GM04503 (cell line): ENCODE measurements at regions not wholly inside any gene's neighbourhood (a gene's known extent, or its start where the extent isn't known, plus 50 kb on each side); places are given as distances from the start of the nearest gene placed in this dataset.
"Not testable (repeated sequence)": the region's sequence is repeated elsewhere in the genome, so short reads cannot be mapped to it uniquely, and the experiment has no call there.

Experiments used
- DNase-seq: peaks from one replicate; pipeline ENCODE4 v3.0.0-alpha.2; 2012; ENCODE audit warnings: low read depth

- no peak for DNase-seq
These were observed 165.7 kb upstream of the TSC22D2 start for GRCh38 chr3:150242220-150242936.

- no peak for DNase-seq
These were observed 167.2 kb upstream of the TSC22D2 start for GRCh38 chr3:150240891-150241290.

DNA sequence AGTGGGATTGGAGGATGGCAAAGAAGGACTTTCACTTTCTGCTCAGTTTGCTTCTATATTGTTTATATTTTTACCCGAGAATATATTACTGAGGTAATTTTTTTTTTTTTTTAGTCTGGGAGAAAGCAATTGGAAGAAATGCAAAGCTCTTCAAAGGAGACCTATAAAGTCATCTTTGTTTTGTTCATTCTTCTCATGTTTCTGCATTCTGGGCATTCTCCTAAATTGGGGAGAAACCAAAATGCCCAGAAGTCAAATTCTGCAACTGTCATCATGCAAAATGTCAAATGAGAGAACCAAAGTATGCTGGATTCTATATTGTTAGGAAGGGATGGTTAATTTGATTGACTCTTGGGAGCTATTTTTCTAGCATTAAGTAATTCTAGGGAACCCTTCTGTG lies 168.3 kb upstream of the TSC22D2 start:
- no peak for DNase-seq

DNA sequence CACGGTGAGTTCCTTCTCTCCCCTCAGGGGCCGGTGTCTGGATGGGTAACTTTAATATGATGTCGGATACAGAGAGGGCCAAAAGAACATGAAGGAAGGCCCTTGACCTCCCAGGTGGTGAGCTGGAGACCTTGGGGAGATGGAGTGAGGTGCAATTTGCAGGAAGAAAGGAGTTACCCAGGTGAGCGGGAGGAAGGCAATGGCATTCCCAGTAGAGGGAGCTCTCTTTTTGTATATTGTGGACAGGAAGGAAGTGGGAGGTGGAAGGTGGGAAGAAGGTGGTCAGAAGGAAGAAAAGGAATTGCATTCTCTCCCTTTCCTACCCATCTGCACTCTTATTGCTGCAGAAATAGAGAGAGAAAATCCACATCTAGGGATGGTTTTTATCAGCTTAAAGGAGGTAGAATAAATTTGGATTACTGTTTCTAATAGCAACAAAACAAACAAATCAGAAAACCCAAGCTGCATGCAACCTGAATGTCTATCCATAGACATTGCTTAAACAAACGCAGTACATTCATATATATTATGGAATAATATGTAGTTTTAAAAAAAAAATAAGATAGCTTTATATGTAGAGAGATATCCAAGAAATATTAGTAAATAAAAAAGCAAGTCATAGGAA lies 169.0 kb upstream of the TSC22D2 start:
- no peak for DNase-seq

DNA sequence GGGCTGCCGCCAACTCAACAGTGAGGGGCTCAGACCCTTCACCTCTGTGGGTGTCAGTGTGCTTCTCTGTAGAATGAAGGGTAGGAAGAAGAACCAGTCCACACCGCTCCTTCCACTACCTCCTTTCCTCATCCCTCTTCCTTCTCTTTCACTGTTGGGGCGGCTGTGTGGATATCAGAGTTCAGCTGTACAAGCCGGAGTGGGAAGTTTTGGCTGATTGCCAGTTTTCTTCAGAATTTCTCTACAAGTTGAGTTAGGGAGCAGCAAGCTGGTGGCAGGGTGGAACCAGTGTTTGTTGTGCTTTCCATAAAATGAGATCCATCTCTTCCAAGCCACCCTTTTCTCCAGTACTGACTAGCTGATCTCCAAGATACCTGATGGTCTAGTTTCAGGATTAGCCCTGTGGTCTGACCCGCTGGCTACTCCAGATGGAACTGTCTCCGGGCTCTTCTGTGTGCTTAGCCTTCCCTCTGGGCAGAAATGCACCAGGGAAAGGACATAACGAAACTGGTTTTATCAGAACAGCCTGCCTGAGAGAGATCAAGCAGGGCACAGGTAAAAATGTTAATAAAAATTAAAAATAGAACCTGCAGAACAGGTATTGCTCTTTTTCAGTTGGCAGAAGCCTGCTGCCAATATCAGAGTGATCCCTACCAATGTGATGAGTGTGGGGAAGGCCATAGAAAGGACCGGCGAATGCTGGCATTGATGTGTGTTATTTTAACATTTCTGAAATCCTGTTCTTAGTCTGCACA lies 169.9 kb upstream of the TSC22D2 start:
- no peak for DNase-seq

DNA sequence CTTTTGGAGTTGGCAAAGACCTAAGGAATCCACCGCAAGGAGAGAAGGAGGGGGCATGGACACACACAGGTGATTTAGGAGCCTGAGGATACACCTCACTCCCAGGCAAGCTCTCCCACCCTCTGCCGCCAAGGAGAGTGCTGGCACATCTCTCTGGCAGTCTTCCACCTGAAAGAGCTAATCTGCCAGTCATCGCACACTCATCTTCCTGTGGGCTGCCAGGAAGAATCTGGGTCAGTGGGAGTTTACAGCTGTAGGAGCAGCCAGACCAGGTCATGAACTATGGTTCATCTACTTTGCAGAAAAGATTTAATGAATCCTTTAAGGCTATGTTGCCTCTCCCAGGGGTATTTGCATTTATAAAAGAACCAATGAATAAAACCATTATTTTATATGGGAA lies 170.6 kb upstream of the TSC22D2 start:
- no peak for DNase-seq

GRCh38 chr3:150236316-150237082 lies 171.6 kb upstream of the TSC22D2 start:
- no peak for DNase-seq

GRCh38 chr3:150235799-150236198 lies 172.3 kb upstream of the TSC22D2 start:
- peak; percentile 91 for DNase-seq

- peak; percentile 39 for DNase-seq
These were observed 175.1 kb upstream of the TSC22D2 start for GRCh38 chr3:150232992-150233451.

DNA sequence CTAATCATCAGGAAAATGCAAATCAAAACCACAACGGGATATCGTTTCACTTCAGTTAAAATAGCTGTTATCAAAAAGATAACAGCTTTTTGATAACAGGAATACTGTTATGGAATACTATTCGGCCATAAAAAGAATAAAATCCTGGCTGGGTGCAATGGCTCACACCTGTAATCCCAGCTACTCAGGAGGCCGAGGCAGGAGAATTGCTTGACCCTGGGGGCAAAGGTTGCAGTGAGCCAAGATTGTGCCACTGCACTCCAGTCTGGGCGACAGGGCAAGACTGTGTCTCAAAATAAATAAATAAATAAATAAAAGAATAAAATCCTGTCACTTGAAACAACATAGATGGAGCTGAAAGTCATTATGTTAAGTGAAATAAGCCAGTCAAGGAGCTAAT lies 178.1 kb upstream of the TSC22D2 start:
- DNase-seq = no peak

GRCh38 chr3:150228626-150229025 lies 179.5 kb upstream of the TSC22D2 start:
- DNase-seq = not testable (repeated sequence)

- no peak for DNase-seq
These were observed 180.3 kb upstream of the TSC22D2 start for GRCh38 chr3:150227839-150228238.

- no peak for DNase-seq
These were observed 182.1 kb upstream of the TSC22D2 start for GRCh38 chr3:150225986-150226385.

DNA sequence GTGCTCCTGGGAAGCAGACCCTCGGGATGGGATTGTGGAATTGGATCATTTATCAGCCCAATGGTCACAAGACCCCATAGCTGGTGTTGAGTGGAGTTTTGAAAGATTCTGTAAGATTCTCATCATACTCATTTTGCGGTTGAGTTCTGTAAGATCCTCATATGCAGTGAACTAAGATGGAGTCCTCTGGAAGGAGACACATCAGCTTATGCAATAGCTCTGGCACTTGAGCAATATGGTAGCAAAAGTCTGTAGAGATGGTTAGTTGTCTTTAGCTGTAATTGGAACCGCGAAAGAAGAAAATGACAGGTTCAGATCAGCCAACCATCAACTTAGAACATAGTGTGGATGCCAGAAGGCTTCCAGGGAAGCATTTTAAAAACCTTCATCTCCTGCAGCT lies 184.5 kb upstream of the TSC22D2 start:
- no peak for DNase-seq

GRCh38 chr3:150222691-150223489 lies 185.2 kb upstream of the TSC22D2 start:
- DNase-seq = no peak

- no peak for DNase-seq
These were observed 186.1 kb upstream of the TSC22D2 start for GRCh38 chr3:150221904-150222523.

- DNase-seq = no peak
These were observed 187.3 kb upstream of the TSC22D2 start for GRCh38 chr3:150220799-150221198.

DNA sequence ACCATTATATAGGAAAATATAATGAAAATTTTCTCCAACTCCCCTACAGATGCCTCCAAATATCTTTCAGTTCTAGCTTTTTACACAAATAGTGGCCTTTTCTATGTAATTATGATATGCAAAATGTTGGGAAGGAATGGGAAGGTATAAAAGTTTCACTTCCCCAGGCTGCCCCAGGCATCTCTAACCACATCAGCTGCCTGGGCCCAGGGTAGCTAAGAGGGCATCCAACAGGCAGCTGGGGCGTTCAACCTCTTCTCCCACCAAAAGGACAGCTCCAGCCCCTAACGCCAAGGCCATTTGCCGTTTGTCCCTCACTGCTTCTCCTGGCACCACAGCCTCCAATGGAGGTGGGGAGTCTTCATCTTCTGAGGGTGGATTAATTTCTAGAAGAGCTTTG lies 188.1 kb upstream of the TSC22D2 start:
- DNase-seq = no peak

- no peak for DNase-seq
These were observed 189.3 kb upstream of the TSC22D2 start for GRCh38 chr3:150218841-150219240.

DNA sequence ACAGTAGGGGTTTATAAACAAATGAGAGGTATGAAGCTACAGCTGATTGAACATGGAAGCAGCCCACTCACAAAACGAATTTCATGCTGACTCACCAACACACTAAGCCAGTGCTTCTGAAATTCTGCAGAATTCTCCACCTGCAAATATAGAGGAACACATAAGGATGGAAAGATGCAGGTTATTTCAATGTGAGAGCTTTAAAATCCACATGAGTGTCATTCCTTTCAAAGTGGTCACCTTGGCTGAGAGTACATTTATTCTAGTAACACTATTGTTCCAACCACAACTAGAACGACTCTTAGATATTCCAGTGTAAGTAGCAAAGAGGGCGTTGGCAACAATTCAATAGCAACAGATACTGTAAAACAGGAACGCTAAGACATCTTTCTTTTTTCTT lies 189.9 kb upstream of the TSC22D2 start:
- no peak for DNase-seq

GRCh38 chr3:150217691-150218090 lies 190.4 kb upstream of the TSC22D2 start:
- DNase-seq = no peak
